ENCODE measurements at regions not wholly inside any gene's neighbourhood (a gene's known extent, or its start where the extent isn't known, plus 50 kb on each side); places are given as distances from the start of the nearest gene placed in this dataset.

DNA sequence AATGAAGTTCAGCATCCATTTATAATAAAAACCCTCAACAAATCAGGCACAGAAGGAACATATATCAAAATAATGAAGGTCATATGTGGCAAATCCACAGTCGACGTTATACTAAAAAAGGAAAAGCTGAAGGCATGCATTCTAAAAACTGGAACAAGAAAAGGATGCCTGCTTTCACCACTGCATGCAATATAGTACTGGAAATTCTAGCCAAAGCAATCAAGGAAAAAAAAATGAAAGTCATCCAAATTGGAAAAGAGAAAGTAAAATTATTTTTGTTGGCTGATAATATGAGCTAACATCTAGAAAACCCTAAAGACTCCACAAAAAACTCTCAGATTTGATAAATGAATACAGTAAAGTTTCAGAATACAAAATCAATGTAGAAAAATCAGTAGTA is 1123.2 kb downstream of the TBL1XR1 start:
- Histone ChIP-seq H3T11ph (ENCODE audit: low read length) (no peak overlapping the region), H3K27ac (ENCODE audit: insufficient read length, low read depth, low read length) (no peak overlapping the region), H4K5ac (ENCODE audit: insufficient read length, low read depth, low read length) (no peak overlapping the region), H3K23me2 (ENCODE audit: insufficient read length, low read depth, low read length, poor library complexity, severe bottlenecking) (no peaks in the 10 kb centered on the region), H3K79me1 (ENCODE audit: insufficient read depth, low read depth, low read length, poor library complexity, severe bottlenecking) (no peaks in the 10 kb centered on the region), H4K91ac (ENCODE audit: insufficient read length, low read depth, low read length) (no peak overlapping the region), H3K14ac (ENCODE audit: insufficient read depth, low read length) (no peak overlapping the region), H3K4ac (ENCODE audit: low read depth, low read length) (no peak overlapping the region), H4K8ac (replicated peaks; ENCODE audit: insufficient read length, low read depth, low read length) (no peak overlapping the region), H2BK20ac (ENCODE audit: low read depth, low read length, poor library complexity, severe bottlenecking) (no peak overlapping the region), H2BK120ac (ENCODE audit: low read depth, low read length, poor library complexity, severe bottlenecking) (no peak overlapping the region), H4K20me1 (ENCODE audit: control insufficient read depth, insufficient read depth, insufficient read length) (no peaks in the 10 kb centered on the region), H3K23ac (ENCODE audit: insufficient read length, low read depth, low read length) (no peak overlapping the region), H3K56ac (ENCODE audit: insufficient read length, low read depth, low read length) (no peak overlapping the region), H2BK5ac (ENCODE audit: insufficient read length, low read length) (no peak overlapping the region), H2BK12ac (ENCODE audit: insufficient read length, low read depth, low read length) (no peak overlapping the region), H2BK15ac (ENCODE audit: low read depth, low read length) (no peak overlapping the region), H2AFZ (ENCODE audit: low read length) (no peak overlapping the region), H3K4me2 (ENCODE audit: insufficient read depth, insufficient read length, low read length) (no peak overlapping the region), H3K9me3 (ENCODE audit: control insufficient read depth, low read depth, low read length) (no peaks in the 10 kb centered on the region), H3K4me1 (ENCODE audit: insufficient read depth, low read length) (no peaks in the 10 kb centered on the region), H3K27me3 (ENCODE audit: insufficient read depth, low read length) (no peaks in the 10 kb centered on the region), H3K9ac (ENCODE audit: extremely low read depth, insufficient read length, low read length) (no peak overlapping the region), H3K18ac (ENCODE audit: insufficient read length, low read depth, low read length) (no peak overlapping the region), H3K79me2 (ENCODE audit: insufficient read depth, low read length) (no peaks in the 10 kb centered on the region), H2AK5ac (ENCODE audit: insufficient read length, low read length) (no peak overlapping the region)
- WGBS (ENCODE audit: extremely low coverage, insufficient read length, low lambda C conversion rate) = no CpG with 5 or more reads among the region's 2 CpGs
- H3K27me3 Mint-ChIP-seq (ENCODE audit: low read depth) = no peaks in the 10 kb centered on the region
- TF ChIP-seq, protein P1, sequence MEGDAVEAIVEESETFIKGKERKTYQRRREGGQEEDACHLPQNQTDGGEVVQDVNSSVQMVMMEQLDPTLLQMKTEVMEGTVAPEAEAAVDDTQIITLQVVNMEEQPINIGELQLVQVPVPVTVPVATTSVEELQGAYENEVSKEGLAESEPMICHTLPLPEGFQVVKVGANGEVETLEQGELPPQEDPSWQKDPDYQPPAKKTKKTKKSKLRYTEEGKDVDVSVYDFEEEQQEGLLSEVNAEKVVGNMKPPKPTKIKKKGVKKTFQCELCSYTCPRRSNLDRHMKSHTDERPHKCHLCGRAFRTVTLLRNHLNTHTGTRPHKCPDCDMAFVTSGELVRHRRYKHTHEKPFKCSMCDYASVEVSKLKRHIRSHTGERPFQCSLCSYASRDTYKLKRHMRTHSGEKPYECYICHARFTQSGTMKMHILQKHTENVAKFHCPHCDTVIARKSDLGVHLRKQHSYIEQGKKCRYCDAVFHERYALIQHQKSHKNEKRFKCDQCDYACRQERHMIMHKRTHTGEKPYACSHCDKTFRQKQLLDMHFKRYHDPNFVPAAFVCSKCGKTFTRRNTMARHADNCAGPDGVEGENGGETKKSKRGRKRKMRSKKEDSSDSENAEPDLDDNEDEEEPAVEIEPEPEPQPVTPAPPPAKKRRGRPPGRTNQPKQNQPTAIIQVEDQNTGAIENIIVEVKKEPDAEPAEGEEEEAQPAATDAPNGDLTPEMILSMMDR (conservative IDR thresholded peaks at IDR 0.05) = no peak
- no peaks in the 10 kb centered on the region for H3K9me3 Mint-ChIP-seq
- no peak overlapping the region for H3K4me3 Mint-ChIP-seq
- DNase-seq = no peak
- H3K36me3 Mint-ChIP-seq (ENCODE audit: insufficient read depth in 1 of 3, low read depth in 3 of 3) = no peaks in the 10 kb centered on the region
- H3K27ac Mint-ChIP-seq = no peak overlapping the region
- H3K4me1 Mint-ChIP-seq = no peaks in the 10 kb centered on the region

All from H9 (cell line).